HFFc6 (cell line): ENCODE measurements at regions not wholly inside any gene's neighbourhood (a gene's known extent, or its start where the extent isn't known, plus 50 kb on each side); places are given as distances from the start of the nearest gene placed in this dataset.
"Not testable (repeated sequence)": the region's sequence is repeated elsewhere in the genome, so short reads cannot be mapped to it uniquely, and the experiment has no call there.

ENCODE experiments used
- DNase-seq: peaks from one replicate; pipeline ENCODE4 v3.0.0-alpha.2; 2018
- H3K27ac Mint-ChIP-seq: 2 replicates; pipeline ENCODE4 v1.8.0; 2020; ENCODE audit warnings: mild to moderate bottlenecking, mixed read lengths
- H3K27me3 Mint-ChIP-seq: 2 replicates; pipeline ENCODE4 v1.8.0; 2021; ENCODE audit warnings: mild to moderate bottlenecking, moderate library complexity, mixed read lengths; ENCODE audit not compliant: insufficient read depth
- H3K36me3 Mint-ChIP-seq: 2 replicates; pipeline ENCODE4 v1.8.0; 2021; ENCODE audit warnings: low read depth, mixed read lengths
- H3K4me1 Mint-ChIP-seq: 2 replicates; pipeline ENCODE4 v1.8.0; 2020; ENCODE audit warnings: low read depth, mixed read lengths
- H3K4me3 Mint-ChIP-seq: 2 replicates; pipeline ENCODE4 v1.8.0; 2020; ENCODE audit warnings: mild to moderate bottlenecking, moderate library complexity, mixed read lengths
- H3K9me3 Mint-ChIP-seq: 2 replicates; pipeline ENCODE4 v1.8.0; 2020; ENCODE audit warnings: mild to moderate bottlenecking, mixed read lengths
- CTCF ChIP-seq: fragments of 200-600 bp; sonication (generic); IDR thresholded peaks from 2 replicates; pipeline ENCODE4 v1.5.0; 2021; ENCODE audit warnings: antibody characterized with exemption, mild to moderate bottlenecking

- Mint-ChIP-seq H3K27me3 (no peaks in the 10 kb centered on the region; the same call in 1 of the 2 replicates), H3K27ac (no peak overlapping the region), H3K9me3 (peaks cover 38% of the 10 kb centered on the region), H3K4me3 (no peak overlapping the region), H3K4me1 (no peaks in the 10 kb centered on the region), H3K36me3 (0 out of 2 replicates have a peak, but pooled peaks cover 5% of the 10 kb centered on the region)
- no peak for DNase-seq
- no peak for TF ChIP-seq CTCF
These were observed 568.8 kb upstream of the C16orf82 start for GRCh38 chr16:26497896-26498295.

- Mint-ChIP-seq H3K27me3 (no peaks in the 10 kb centered on the region; the same call in 1 of the 2 replicates), H3K9me3 (peaks cover 27% of the 10 kb centered on the region), H3K4me3 (no peak overlapping the region), H3K4me1 (no peaks in the 10 kb centered on the region), H3K27ac (no peak overlapping the region), H3K36me3 (0 out of 2 replicates have a peak, but pooled peaks cover 5% of the 10 kb centered on the region)
- no peak for DNase-seq
- no peak for TF ChIP-seq CTCF
These were observed 566.4 kb upstream of the C16orf82 start for GRCh38 chr16:26500326-26500725.

GRCh38 chr16:26505496-26505895, 561.2 kb upstream of the C16orf82 start:
- Mint-ChIP-seq H3K27ac (no peak overlapping the region), H3K4me3 (no peak overlapping the region), H3K4me1 (no peaks in the 10 kb centered on the region), H3K9me3 (peaks cover 39% of the 10 kb centered on the region), H3K36me3 (0 out of 2 replicates have a peak, but pooled peaks cover 5% of the 10 kb centered on the region), H3K27me3 (no peaks in the 10 kb centered on the region; the same call in 1 of the 2 replicates)
- TF ChIP-seq CTCF: no peak
- DNase-seq: no peak

GRCh38 chr16:26508946-26509345, 557.8 kb upstream of the C16orf82 start:
- H3K27ac Mint-ChIP-seq, H3K27me3 Mint-ChIP-seq, H3K4me1 Mint-ChIP-seq, H3K36me3 Mint-ChIP-seq, H3K4me3 Mint-ChIP-seq, DNase-seq: not testable (repeated sequence)
- peaks cover 40% of the 10 kb centered on the region for H3K9me3 Mint-ChIP-seq

- Mint-ChIP-seq H3K4me1 (no peaks in the 10 kb centered on the region), H3K36me3 (no peaks in the 10 kb centered on the region), H3K4me3 (no peak overlapping the region), H3K9me3 (peaks cover 51% of the 10 kb centered on the region), H3K27me3 (no peaks in the 10 kb centered on the region; the same call in 1 of the 2 replicates), H3K27ac (no peak overlapping the region)
- no peak for TF ChIP-seq CTCF
- DNase-seq: no peak
These were observed 555.8 kb upstream of the C16orf82 start for GRCh38 chr16:26510924-26511323.

- DNase-seq: no peak
- no peaks in the 10 kb centered on the region; the same call in 1 of the 2 replicates for H3K27me3 Mint-ChIP-seq
- no peak for TF ChIP-seq CTCF
- H3K9me3 Mint-ChIP-seq: peaks cover 52% of the 10 kb centered on the region
- no peak overlapping the region for H3K4me3 Mint-ChIP-seq
- H3K27ac Mint-ChIP-seq: no peak overlapping the region
- H3K36me3 Mint-ChIP-seq: no peaks in the 10 kb centered on the region
- H3K4me1 Mint-ChIP-seq: no peaks in the 10 kb centered on the region
These were observed 555.3 kb upstream of the C16orf82 start for GRCh38 chr16:26511463-26511862.
